ENCODE measurements at regions not wholly inside any gene's neighbourhood (a gene's known extent, or its start where the extent isn't known, plus 50 kb on each side); places are given as distances from the start of the nearest gene placed in this dataset.

GRCh38 chrX:42432552-42432951 is 345.4 kb downstream of the PPP1R2C start:
- no peak for DNase-seq

GRCh38 chrX:42422961-42423360 is 355.0 kb downstream of the PPP1R2C start:
- no peak for DNase-seq

- no peak for DNase-seq
Observed at GRCh38 chrX:42420426-42420825, 357.5 kb downstream of the PPP1R2C start.

GRCh38 chrX:42415636-42416035 is 362.3 kb downstream of the PPP1R2C start:
- DNase-seq: no peak

- DNase-seq: no peak
Observed at GRCh38 chrX:42414057-42414456, 363.9 kb downstream of the PPP1R2C start.

GRCh38 chrX:42399632-42400024 is 378.3 kb downstream of the PPP1R2C start:
- DNase-seq: no peak

GRCh38 chrX:42398967-42399631 is 378.9 kb downstream of the PPP1R2C start:
- no peak for DNase-seq

- no peak for DNase-seq
Observed at GRCh38 chrX:42396136-42396535, 381.8 kb downstream of the PPP1R2C start.

GRCh38 chrX:42392846-42393245 is 385.1 kb downstream of the PPP1R2C start:
- DNase-seq: no peak

GRCh38 chrX:42386681-42387080 is 391.3 kb downstream of the PPP1R2C start:
- DNase-seq: no peak

- no peak for DNase-seq
Observed at GRCh38 chrX:42385730-42386129, 392.2 kb downstream of the PPP1R2C start.

- no peak for DNase-seq
Observed at GRCh38 chrX:42384956-42385355, 393.0 kb downstream of the PPP1R2C start.

- no peak for DNase-seq
Observed at GRCh38 chrX:42378857-42379256, 399.1 kb downstream of the PPP1R2C start.

- no peak for DNase-seq
Observed at GRCh38 chrX:42375086-42375485, 402.9 kb downstream of the PPP1R2C start.

- DNase-seq: no peak
Observed at GRCh38 chrX:42366181-42366580, 411.8 kb downstream of the PPP1R2C start.

- DNase-seq: no peak
Observed at GRCh38 chrX:42362219-42362618, 415.7 kb downstream of the PPP1R2C start.

GRCh38 chrX:42342981-42343380 is 419.6 kb upstream of the CASK start:
- peak; percentile 7 to 45 for DNase-seq
